ENCODE measurements at regions not wholly inside any gene's neighbourhood (a gene's known extent, or its start where the extent isn't known, plus 50 kb on each side); places are given as distances from the start of the nearest gene placed in this dataset.

DNA sequence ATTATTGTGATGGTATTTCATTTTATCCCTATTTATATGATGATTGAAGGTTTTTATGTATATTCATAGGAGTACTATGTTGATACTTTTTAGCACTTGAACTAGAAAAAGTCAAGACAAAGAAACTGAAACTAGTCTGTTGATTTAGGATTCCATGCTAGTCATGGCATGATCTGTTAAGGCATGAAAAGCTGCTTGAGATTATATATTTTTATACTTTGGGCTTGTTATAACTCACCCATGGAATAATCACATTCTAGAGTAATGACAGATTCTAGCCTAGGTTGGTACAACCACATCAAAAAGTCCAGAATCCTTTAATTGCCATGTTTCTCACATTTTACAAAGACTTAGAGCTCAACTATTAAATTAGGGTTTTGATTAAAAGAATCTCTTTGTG lies 472.6 kb upstream of the CELF4 start:
- H3K9me3 ChIP-seq (ENCODE audit: insufficient read depth, low read depth, low read length) = no peaks in the 10 kb centered on the region

DNA sequence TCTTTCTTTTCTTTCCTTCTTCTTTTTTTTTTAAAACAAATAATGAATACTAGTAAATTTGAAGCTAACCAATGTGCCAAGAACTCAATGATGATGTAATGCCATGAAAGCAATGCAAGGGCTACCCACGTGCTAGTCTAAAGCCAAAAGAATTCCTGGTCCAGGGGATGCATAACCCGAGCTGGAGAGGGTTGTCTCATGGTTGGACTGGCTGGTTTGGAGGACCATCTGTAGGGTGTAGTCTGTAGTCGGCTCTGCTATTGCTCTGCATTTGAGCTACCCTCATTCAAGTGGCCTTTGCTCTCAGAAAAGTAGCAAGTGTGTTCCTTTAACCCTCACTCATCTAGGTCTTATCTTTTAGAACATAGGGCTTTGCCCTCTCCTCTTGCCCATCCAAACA lies 469.6 kb upstream of the CELF4 start:
- 88% methylated on average over 3 of the region's 3 CpGs for WGBS
- H3K9ac ChIP-seq (ENCODE audit: low read depth, low read length) = no peak overlapping the region
- H3K27ac ChIP-seq (ENCODE audit: low read depth, low read length) = no peak overlapping the region
- no peaks in the 10 kb centered on the region for H3K9me3 ChIP-seq (ENCODE audit: insufficient read depth, low read depth, low read length)
- H3K4me1 ChIP-seq (ENCODE audit: insufficient read depth, low read length) = peaks cover 2% of the 10 kb centered on the region; the same call in 1 of the 2 replicates
- H3K27me3 ChIP-seq (ENCODE audit: insufficient read depth, low read length) = no peaks in the 10 kb centered on the region
- no peaks in the 10 kb centered on the region for H3K36me3 ChIP-seq (ENCODE audit: insufficient read depth, low read length)
- H3K4me3 ChIP-seq (ENCODE audit: low read length) = no peak overlapping the region

More for the DNA sequence above, 472.6 kb upstream of the CELF4 start:
- H3K9ac ChIP-seq (ENCODE audit: low read depth, low read length) = no peak overlapping the region
- no peak overlapping the region for H3K4me3 ChIP-seq (ENCODE audit: low read length)
- H3K4me1 ChIP-seq (ENCODE audit: insufficient read depth, low read length) = peaks cover 4% of the 10 kb centered on the region; the same call in 1 of the 2 replicates
- H3K27ac ChIP-seq (ENCODE audit: low read depth, low read length) = no peak overlapping the region
- H3K36me3 ChIP-seq (ENCODE audit: insufficient read depth, low read length) = no peaks in the 10 kb centered on the region
- no peaks in the 10 kb centered on the region for H3K27me3 ChIP-seq (ENCODE audit: insufficient read depth, low read length)

DNA sequence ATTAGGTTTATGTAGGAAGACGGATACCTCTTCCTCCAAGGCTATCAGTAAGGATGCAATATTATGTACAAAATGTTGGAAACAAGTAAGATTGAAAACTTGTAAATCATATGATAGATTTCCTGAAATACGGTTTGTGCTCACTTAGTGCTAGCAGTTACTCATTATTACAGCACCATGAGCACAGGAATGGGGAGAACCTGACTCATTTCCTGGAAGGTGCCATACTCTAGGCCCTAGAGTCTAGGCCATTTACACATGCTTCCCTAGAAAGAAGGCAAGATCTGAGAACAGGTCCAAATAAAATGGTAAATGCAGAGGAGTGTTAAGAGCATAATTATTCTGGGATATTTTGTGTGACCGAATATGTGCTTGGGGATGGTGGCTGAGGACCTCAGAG lies 467.7 kb upstream of the CELF4 start:
- H3K4me3 ChIP-seq (ENCODE audit: low read length) = no peak overlapping the region
- WGBS = 97% methylated on average over 3 of the region's 3 CpGs

DNA sequence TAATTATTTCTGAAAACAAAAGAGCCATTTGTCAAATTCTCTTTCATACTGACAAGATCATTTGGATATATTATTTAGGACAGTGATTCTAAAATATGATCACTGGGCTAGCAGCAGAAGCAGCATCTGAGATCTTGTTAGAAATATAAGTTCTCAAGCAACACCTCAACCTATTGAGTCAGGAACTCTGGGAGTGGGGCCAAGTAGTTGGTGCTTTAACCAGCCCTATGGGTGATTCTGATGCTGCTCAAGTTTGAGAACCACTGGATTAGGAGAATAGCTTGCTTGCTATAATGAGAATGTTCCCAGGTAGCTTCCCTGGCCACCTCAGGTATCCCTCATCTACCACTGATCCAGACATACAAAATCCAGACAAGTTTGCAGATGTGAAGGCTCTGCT lies 466.9 kb upstream of the CELF4 start:
- Histone ChIP-seq H3K27me3 (ENCODE audit: insufficient read depth, low read length) (no peaks in the 10 kb centered on the region), H3K27ac (ENCODE audit: low read depth, low read length) (no peak overlapping the region), H3K4me1 (ENCODE audit: insufficient read depth, low read length) (no peaks in the 10 kb centered on the region), H3K4me3 (ENCODE audit: low read length) (no peak overlapping the region), H3K36me3 (ENCODE audit: insufficient read depth, low read length) (no peaks in the 10 kb centered on the region), H3K9ac (ENCODE audit: low read depth, low read length) (no peak overlapping the region), H3K9me3 (ENCODE audit: insufficient read depth, low read depth, low read length) (no peaks in the 10 kb centered on the region)

More for the DNA sequence above, 467.7 kb upstream of the CELF4 start:
- Histone ChIP-seq H3K9ac (ENCODE audit: low read depth, low read length) (no peak overlapping the region), H3K27me3 (ENCODE audit: insufficient read depth, low read length) (no peaks in the 10 kb centered on the region), H3K4me1 (ENCODE audit: insufficient read depth, low read length) (no peaks in the 10 kb centered on the region), H3K9me3 (ENCODE audit: insufficient read depth, low read depth, low read length) (no peaks in the 10 kb centered on the region), H3K36me3 (ENCODE audit: insufficient read depth, low read length) (no peaks in the 10 kb centered on the region), H3K27ac (ENCODE audit: low read depth, low read length) (no peak overlapping the region)

DNA sequence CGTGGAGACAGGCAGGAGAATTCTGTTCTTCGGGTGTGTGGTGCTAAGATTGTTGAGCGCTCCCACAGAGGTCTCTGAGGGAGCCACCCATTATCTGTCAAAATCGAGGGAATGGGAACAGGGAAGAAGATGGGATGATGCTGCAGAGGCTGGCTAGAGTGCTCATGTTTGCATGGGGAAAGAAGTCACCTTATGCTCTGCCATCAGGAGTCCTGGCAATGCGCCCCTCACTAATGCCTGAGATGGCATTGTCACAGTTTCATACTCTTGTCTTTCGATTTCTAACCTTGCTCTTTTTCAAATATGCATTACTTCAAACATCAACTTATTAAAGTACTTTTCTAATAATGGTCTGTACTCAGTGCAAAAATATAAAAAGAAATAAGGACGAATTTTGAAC lies 463.3 kb upstream of the CELF4 start:
- H3K4me1 ChIP-seq (ENCODE audit: insufficient read depth, low read length) = peaks cover 10% of the 10 kb centered on the region; the same call in 1 of the 2 replicates
- H3K27me3 ChIP-seq (ENCODE audit: insufficient read depth, low read length) = no peaks in the 10 kb centered on the region
- no peak overlapping the region for H3K4me3 ChIP-seq (ENCODE audit: low read length)
- H3K27ac ChIP-seq (ENCODE audit: low read depth, low read length) = no peak overlapping the region
- no peak overlapping the region for H3K9ac ChIP-seq (ENCODE audit: low read depth, low read length)
- H3K36me3 ChIP-seq (ENCODE audit: insufficient read depth, low read length) = no peaks in the 10 kb centered on the region
- WGBS = 87% methylated on average over 6 of the region's 7 CpGs
- H3K9me3 ChIP-seq (ENCODE audit: insufficient read depth, low read depth, low read length) = no peaks in the 10 kb centered on the region

DNA sequence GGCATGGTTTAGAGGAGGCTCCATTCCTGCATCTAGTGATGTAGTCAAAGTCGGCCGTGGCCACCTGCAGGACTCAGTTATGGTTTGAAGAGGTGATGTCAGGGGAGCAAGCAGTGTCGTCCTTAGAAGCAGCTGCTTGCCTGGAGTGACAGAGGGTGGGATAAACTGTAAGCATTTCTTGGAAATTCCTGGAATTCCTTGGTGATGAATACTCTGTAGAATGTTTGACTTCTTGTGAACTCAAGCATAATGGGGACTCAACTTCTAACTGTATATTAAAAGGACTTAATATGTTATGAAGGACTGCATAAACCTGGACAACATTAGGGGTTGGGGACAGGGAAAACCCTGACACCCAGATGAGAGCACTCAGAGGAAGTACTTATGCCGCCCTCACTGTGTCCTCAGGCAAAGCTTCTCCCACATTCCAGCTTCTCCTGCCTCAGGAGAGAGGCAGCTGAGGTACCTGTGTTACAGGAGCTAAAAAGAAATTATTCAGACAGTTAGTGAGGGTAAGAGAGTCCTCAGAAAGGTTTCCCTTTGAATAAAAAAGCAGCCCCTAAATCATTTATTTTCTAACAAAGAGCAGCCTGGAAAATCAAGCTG lies 459.9 kb upstream of the CELF4 start:
- WGBS = 66% methylated on average over 4 of the region's 4 CpGs
- Histone ChIP-seq H3K9me3 (ENCODE audit: insufficient read depth, low read depth, low read length) (no peaks in the 10 kb centered on the region), H3K4me3 (ENCODE audit: low read length) (no peak overlapping the region)

DNA sequence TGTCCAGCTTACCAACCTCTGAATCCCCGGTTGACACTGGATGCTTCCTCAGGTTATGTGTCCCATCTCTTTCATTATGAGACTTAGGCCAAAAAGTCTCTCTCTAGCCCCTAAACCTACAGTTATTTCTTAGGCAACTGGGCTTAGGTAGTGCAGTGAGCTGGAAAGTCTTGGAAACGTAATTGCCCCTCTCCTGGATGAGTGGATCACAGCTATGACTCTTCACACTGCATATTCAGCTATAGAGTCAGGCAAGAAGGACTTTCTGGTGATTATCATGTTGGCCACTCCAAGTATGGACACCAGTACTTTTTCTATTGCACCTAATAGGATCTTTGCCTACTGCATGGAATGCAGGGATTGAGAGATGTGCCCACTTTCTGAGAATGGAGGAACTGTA lies 458.3 kb upstream of the CELF4 start:
- Histone ChIP-seq H3K4me1 (ENCODE audit: insufficient read depth, low read length) (peaks cover 18% of the 10 kb centered on the region), H3K27ac (ENCODE audit: low read depth, low read length) (no peak overlapping the region), H3K9ac (ENCODE audit: low read depth, low read length) (no peak overlapping the region), H3K9me3 (ENCODE audit: insufficient read depth, low read depth, low read length) (no peaks in the 10 kb centered on the region), H3K36me3 (ENCODE audit: insufficient read depth, low read length) (no peaks in the 10 kb centered on the region), H3K4me3 (ENCODE audit: low read length) (no peak overlapping the region), H3K27me3 (ENCODE audit: insufficient read depth, low read length) (no peaks in the 10 kb centered on the region)
- 95% methylated on average over 2 of the region's 2 CpGs for WGBS

More for the DNA sequence above, 459.9 kb upstream of the CELF4 start:
- peak overlapping the region; percentile 34; the same call in 1 of the 2 replicates for H3K27ac ChIP-seq (ENCODE audit: low read depth, low read length)
- no peak overlapping the region for H3K9ac ChIP-seq (ENCODE audit: low read depth, low read length)
- H3K27me3 ChIP-seq (ENCODE audit: insufficient read depth, low read length) = no peaks in the 10 kb centered on the region
- H3K36me3 ChIP-seq (ENCODE audit: insufficient read depth, low read length) = no peaks in the 10 kb centered on the region
- H3K4me1 ChIP-seq (ENCODE audit: insufficient read depth, low read length) = peaks cover 10% of the 10 kb centered on the region; the same call in 1 of the 2 replicates

DNA sequence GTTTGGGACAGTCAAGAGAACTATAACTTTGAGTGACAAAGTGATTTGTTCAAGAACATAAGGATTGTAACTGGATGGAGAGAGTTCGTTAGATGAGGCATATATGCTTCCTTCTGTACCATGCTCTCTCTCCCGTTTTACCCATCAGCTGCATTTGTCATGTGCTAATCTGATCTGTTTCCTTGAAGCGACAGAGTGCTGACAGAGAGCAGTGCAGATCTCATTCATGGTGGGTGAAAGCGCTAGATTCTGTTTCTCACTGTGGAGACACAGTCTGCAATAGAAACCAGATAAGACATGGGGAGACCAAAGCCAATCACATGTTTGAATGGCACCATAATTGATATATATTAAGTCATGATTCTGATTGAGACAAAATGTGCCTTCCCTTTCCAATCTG lies 456.6 kb upstream of the CELF4 start:
- Histone ChIP-seq H3K4me1 (ENCODE audit: insufficient read depth, low read length) (peaks cover 18% of the 10 kb centered on the region), H3K4me3 (ENCODE audit: low read length) (no peak overlapping the region), H3K9ac (ENCODE audit: low read depth, low read length) (no peak overlapping the region), H3K9me3 (ENCODE audit: insufficient read depth, low read depth, low read length) (no peaks in the 10 kb centered on the region), H3K36me3 (ENCODE audit: insufficient read depth, low read length) (no peaks in the 10 kb centered on the region), H3K27me3 (ENCODE audit: insufficient read depth, low read length) (no peaks in the 10 kb centered on the region), H3K27ac (ENCODE audit: low read depth, low read length) (no peak overlapping the region)
- 73% methylated on average over 4 of the region's 4 CpGs for WGBS

DNA sequence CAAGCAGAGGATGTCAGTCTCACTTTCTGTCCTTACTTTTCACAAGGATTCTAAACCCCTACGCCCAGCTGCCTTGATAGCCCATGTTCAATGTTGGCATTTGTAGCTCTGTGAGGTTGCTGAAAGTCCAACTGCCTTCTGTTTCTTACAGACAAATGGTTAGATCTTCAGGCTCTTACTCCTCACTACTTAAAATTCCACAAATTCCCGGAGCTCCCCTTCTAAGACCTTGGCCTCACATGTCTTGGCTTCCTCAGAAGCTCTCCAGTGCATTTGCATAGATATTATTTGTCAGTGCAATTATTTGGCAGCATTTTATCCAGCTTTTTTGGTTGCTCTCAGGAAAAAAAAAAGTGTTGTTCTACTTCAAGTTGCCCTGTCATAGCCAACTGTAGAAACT lies 453.7 kb upstream of the CELF4 start:
- no peak overlapping the region for H3K9ac ChIP-seq (ENCODE audit: low read depth, low read length)
- H3K9me3 ChIP-seq (ENCODE audit: insufficient read depth, low read depth, low read length) = no peaks in the 10 kb centered on the region
- no peaks in the 10 kb centered on the region for H3K36me3 ChIP-seq (ENCODE audit: insufficient read depth, low read length)
- H3K27ac ChIP-seq (ENCODE audit: low read depth, low read length) = no peak overlapping the region
- 87% methylated on average over 2 of the region's 2 CpGs for WGBS
- no peaks in the 10 kb centered on the region for H3K27me3 ChIP-seq (ENCODE audit: insufficient read depth, low read length)
- H3K4me3 ChIP-seq (ENCODE audit: low read length) = no peak overlapping the region
- H3K4me1 ChIP-seq (ENCODE audit: insufficient read depth, low read length) = peaks cover 8% of the 10 kb centered on the region

DNA sequence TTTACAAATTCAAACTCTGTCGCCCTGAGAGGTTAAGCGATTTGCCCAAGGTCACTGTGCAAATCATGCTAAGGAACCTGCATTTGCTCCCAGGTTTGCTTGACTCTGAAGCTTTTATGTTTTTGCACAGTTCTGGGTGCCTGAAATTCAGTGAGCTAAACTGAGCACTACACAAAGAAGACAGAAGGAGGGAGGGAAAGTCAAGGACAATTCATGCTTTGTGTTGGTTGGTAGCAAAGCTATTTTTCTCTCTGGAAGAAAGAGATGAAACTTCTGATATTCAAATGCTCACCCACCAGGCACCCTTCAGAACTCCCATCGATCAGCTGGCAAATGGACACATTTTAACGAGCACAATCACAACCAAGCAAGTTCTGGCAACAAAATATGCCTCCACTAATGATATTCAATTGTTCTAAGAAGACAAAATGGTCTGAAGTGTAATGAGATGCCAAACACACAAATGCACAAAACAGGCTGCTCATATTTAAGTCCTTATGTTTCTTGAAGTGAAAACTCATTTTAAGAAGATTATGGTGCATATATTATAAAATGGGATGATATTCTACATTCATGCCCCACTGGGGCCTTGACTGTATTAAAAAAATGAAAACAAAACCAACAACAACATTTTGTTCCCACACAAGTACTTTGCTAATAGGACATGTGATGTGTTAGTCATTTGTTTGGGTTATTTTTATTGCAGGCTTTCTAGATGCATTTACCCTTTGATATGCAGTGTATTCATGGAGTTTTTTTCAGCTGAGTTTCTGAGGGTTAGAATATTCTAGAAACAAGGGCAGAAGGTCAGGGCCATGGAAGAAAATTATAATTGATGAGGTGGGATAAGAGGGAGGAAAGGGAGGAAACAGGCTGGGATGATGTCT lies 445.6 kb upstream of the CELF4 start:
- Histone ChIP-seq H3K4me3 (ENCODE audit: low read length) (no peak overlapping the region), H3K9ac (ENCODE audit: low read depth, low read length) (no peak overlapping the region), H3K27ac (ENCODE audit: low read depth, low read length) (no peak overlapping the region), H3K4me1 (ENCODE audit: insufficient read depth, low read length) (peaks cover 2% of the 10 kb centered on the region; the same call in 1 of the 2 replicates), H3K27me3 (ENCODE audit: insufficient read depth, low read length) (no peaks in the 10 kb centered on the region), H3K36me3 (ENCODE audit: insufficient read depth, low read length) (no peaks in the 10 kb centered on the region), H3K9me3 (ENCODE audit: insufficient read depth, low read depth, low read length) (no peaks in the 10 kb centered on the region)
- 86% methylated on average over 4 of the region's 4 CpGs for WGBS

DNA sequence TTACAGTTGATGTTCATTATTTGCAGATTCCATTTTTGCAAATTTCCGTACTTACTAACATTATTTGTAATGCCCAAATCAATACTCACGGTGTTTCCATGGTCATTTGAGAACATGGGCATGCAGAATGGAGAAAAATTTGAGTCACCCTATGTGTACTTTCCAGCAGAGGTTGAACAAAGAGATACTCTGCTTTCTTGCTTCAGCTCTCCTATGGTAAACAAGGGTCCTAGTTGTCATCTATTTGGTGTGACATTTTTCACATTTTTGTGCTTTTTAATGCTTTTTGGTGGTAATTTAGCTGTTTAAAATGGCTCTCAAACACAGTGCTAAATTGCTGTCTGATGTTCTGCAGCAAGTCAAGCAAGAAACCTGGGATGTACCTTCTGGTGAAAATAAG lies 444.4 kb upstream of the CELF4 start:
- 61% methylated on average over 2 of the region's 2 CpGs for WGBS
- no peaks in the 10 kb centered on the region for H3K27me3 ChIP-seq (ENCODE audit: insufficient read depth, low read length)
- H3K27ac ChIP-seq (ENCODE audit: low read depth, low read length) = no peak overlapping the region
- H3K9ac ChIP-seq (ENCODE audit: low read depth, low read length) = no peak overlapping the region
- no peaks in the 10 kb centered on the region for H3K36me3 ChIP-seq (ENCODE audit: insufficient read depth, low read length)
- no peaks in the 10 kb centered on the region for H3K9me3 ChIP-seq (ENCODE audit: insufficient read depth, low read depth, low read length)
- H3K4me3 ChIP-seq (ENCODE audit: low read length) = no peak overlapping the region
- H3K4me1 ChIP-seq (ENCODE audit: insufficient read depth, low read length) = peaks cover 2% of the 10 kb centered on the region; the same call in 1 of the 2 replicates
